Endothelial cell of umbilical vein (primary cell): ENCODE measurements at regions not wholly inside any gene's neighbourhood (a gene's known extent, or its start where the extent isn't known, plus 50 kb on each side); places are given as distances from the start of the nearest gene placed in this dataset.

ENCODE experiments used
- BruUV-seq: library from RNA; stranded (reverse); fragments of 400-500 nt; replicated peaks from 2 replicates; lab custom pipeline; 2021; lab: Mats Ljungman, UMichigan
- CTCF ChIA-PET: fragments of 300-600, 350-600 bp; sonication (Branson Sonifier 250); formaldehyde crosslinking; loops from one replicate; lab custom pipeline; 2021; ENCODE audit warnings: antibody characterized with exemption, inconsistent platforms; lab: Charles Lee
- POLR2A ChIA-PET: fragments of 300-600, 350-600 bp; sonication (Branson Sonifier 250); formaldehyde crosslinking; loops from one replicate; lab custom pipeline; 2021; ENCODE audit warnings: antibody characterized with exemption, inconsistent platforms; lab: Charles Lee
- DNase-seq: peaks from one replicate; pipeline ENCODE4 v3.0.0-alpha.2; 2011; ENCODE audit warnings: low read depth, low spot score
- FAIRE-seq: peaks from 2 replicates; lab custom pipeline; 2011; peaks lifted over from hg19 to GRCh38; lab: Jason Lieb, UNC
- H2AFZ ChIP-seq: 2 replicates; pipeline ENCODE4 v1.6.0; 2012; ENCODE audit warnings: low read depth, low read length, control low read depth, inconsistent platforms
- H3K27ac ChIP-seq: 2 replicates; pipeline ENCODE4 v1.5.1; 2011; ENCODE audit warnings: low read depth, mild to moderate bottlenecking, control low read depth, low read length, moderate library complexity; ENCODE audit not compliant: insufficient read depth
- H3K27me3 ChIP-seq, 2 experiments: 2 replicates each; pipeline versions ENCODE4 v1.6.0 to v1.6.1; 2011; ENCODE audit warnings: low read length in 2 of 2, mixed read lengths in 1 of 2; ENCODE audit not compliant: control insufficient read depth in 2 of 2, insufficient read depth in 2 of 2
- H3K36me3 ChIP-seq, 2 experiments: 2 replicates in 1 of 2; 3 replicates in 1 of 2; pipeline ENCODE4 v1.5.1; 2011; ENCODE audit warnings: low read length in 2 of 2, mild to moderate bottlenecking in 1 of 2, moderate library complexity in 1 of 2; ENCODE audit not compliant: control insufficient read depth in 2 of 2, insufficient read depth in 2 of 2; ENCODE audit errors: extremely low read depth in 1 of 2
- H3K4me1 ChIP-seq: 3 replicates; pipeline ENCODE4 v1.5.1; 2011; ENCODE audit warnings: mild to moderate bottlenecking, low read length; ENCODE audit not compliant: control insufficient read depth, insufficient read depth; ENCODE audit errors: extremely low read depth
- H3K4me2 ChIP-seq: 2 replicates; pipeline ENCODE4 v1.6.1; 2011; ENCODE audit warnings: low read length, control low read depth, mixed read lengths; ENCODE audit not compliant: insufficient read depth
- H3K4me3 ChIP-seq, 3 experiments: fragments of 200-600 bp in 1 of 3; sonication (generic), shearing (Covaris generic) in 1 of 3; replicated peaks in 1 of 3; 2 replicates each; pipeline ENCODE4 v1.5.1; 2011 to 2016; ENCODE audit warnings: control low read depth in 3 of 3, low read length in 3 of 3, mild to moderate bottlenecking in 2 of 3, inconsistent platforms in 1 of 3, low read depth in 1 of 3, moderate library complexity in 1 of 3; ENCODE audit not compliant: insufficient read depth in 1 of 3
- H3K79me2 ChIP-seq: 2 replicates; pipeline ENCODE4 v1.6.0; 2012; ENCODE audit warnings: low read length, inconsistent platforms; ENCODE audit not compliant: control insufficient read depth, insufficient read depth
- H3K9ac ChIP-seq: replicated peaks from 2 replicates; pipeline ENCODE3; 2011; ENCODE audit warnings: low read length, control low read depth; ENCODE audit not compliant: insufficient read depth; ENCODE audit errors: extremely low read depth
- H3K9me1 ChIP-seq: replicated peaks from 3 replicates; pipeline ENCODE4 v1.6.0; 2011; ENCODE audit warnings: mild to moderate bottlenecking, low read length; ENCODE audit not compliant: control insufficient read depth, insufficient read depth; ENCODE audit errors: extremely low read depth
- H3K9me3 ChIP-seq: replicated peaks from 2 replicates; pipeline ENCODE4 v1.5.1; 2012; ENCODE audit warnings: low read length, inconsistent platforms; ENCODE audit not compliant: control insufficient read depth, insufficient read depth
- H4K20me1 ChIP-seq: replicated peaks from 2 replicates; pipeline ENCODE3; 2011; ENCODE audit warnings: mild to moderate bottlenecking, low read length; ENCODE audit not compliant: control insufficient read depth, insufficient read depth; ENCODE audit errors: extremely low read depth
- EZH2 ChIP-seq: IDR thresholded peaks from 2 replicates; pipeline ENCODE4 v1.6.1; 2012; ENCODE audit warnings: borderline replicate concordance, low read depth, mild to moderate bottlenecking, moderate library complexity, low read length, inconsistent platforms; ENCODE audit not compliant: severe bottlenecking
- FOS ChIP-seq: IDR thresholded peaks from 2 replicates; pipeline ENCODE4 v1.6.1; 2011; ENCODE audit warnings: mild to moderate bottlenecking, low read length, moderate library complexity, borderline replicate concordance; ENCODE audit not compliant: insufficient read depth
- GATA2 ChIP-seq: IDR thresholded peaks from 2 replicates; pipeline ENCODE4 v1.7.0; 2011; ENCODE audit warnings: low read depth, mild to moderate bottlenecking, moderate library complexity, mixed read lengths, low read length; ENCODE audit not compliant: insufficient read length, insufficient read depth
- JUN ChIP-seq: IDR thresholded peaks from 2 replicates; pipeline ENCODE4 v1.6.1; 2011; ENCODE audit warnings: borderline replicate concordance, low read depth; ENCODE audit not compliant: insufficient read length, insufficient read depth
- MYC ChIP-seq: IDR thresholded peaks from one replicate; pipeline ENCODE4 v1.6.1; 2011; ENCODE audit warnings: mild to moderate bottlenecking, low read depth, low read length
- POLR2A ChIP-seq: IDR thresholded peaks from 2 replicates; pipeline ENCODE4 v1.6.1; 2012; ENCODE audit warnings: low read depth, mild to moderate bottlenecking, control low read depth, low read length
- POLR2AphosphoS5 ChIP-seq: IDR thresholded peaks from 2 replicates; pipeline ENCODE4 v1.6.1; 2012; ENCODE audit warnings: low read depth, mild to moderate bottlenecking, control low read depth, low read length, moderate library complexity; ENCODE audit not compliant: insufficient read depth
- dilution Hi-C: fragments of 300-500 bp; cut with MboI; formaldehyde crosslinking; loops from one replicate; pipeline ENCODE4 v1.15.0; 2019; ENCODE audit warnings: low sequenced_read_pairs; ENCODE audit not compliant: extremely low pct_ligation_motif_present
- intact Hi-C: fragments of 100-400 bp; cut with micrococcal nuclease; formaldehyde crosslinking; loops from one replicate; pipeline ENCODE4 v1.10.0; 2022
- TF ChIP-seq, protein P1 (sequence below), 2 donors: IDR thresholded peaks; 1 replicate in 1 of 2; 2 replicates in 1 of 2; pipeline ENCODE4 v1.5.1; 2011; ENCODE audit warnings: low read length in 2 of 2, mild to moderate bottlenecking in 2 of 2, moderate library complexity in 2 of 2, control low read depth in 1 of 2, inconsistent platforms in 1 of 2, low read depth in 1 of 2; ENCODE audit not compliant: insufficient read depth in 1 of 2; ENCODE audit errors: extremely low read depth in 1 of 2
- TF ChIP-seq, protein P2 (sequence below): IDR thresholded peaks from 2 replicates; pipeline ENCODE4 v1.6.1; 2011; ENCODE audit not compliant: insufficient read depth, insufficient read length

DNA sequence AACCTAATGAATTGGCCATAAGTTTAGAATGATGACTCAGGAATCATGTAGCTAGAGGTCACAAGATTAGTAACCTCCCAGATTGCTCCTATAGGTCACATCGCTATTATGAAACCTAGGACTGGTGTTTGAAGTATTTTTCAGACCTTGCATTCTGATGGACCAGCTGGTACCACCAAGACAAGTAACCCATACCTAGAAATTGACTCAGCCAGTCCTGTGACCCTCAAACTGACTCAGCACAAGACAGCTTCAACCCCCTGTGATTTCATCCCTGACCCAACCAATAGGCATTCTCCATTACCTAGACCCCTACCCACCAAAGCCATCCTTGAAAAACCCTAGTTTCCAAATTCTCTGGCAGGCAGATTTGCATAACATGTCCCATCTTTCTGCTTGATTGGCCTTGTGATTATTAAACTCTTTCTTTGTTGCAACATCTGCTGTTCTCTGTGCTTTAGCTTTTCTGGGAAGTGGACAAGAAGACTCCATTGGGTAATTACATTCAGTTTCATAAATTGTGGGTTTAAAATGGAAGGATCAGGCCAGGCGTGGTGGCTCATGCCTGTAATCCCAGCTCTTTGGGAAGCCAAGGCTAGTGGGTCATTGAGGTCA lies 254.9 kb downstream of the IRS1 start:
- Histone ChIP-seq H4K20me1 (no peaks in the 10 kb centered on the region), H3K9ac (no peak overlapping the region), H3K36me3 (no peaks in the 10 kb centered on the region), H3K4me3 (no peak overlapping the region), H2AFZ (no peak overlapping the region), H3K4me1 (no peaks in the 10 kb centered on the region), H3K4me2 (no peak overlapping the region), H3K9me1 (no peaks in the 10 kb centered on the region), H3K9me3 (peaks cover 3% of the 10 kb centered on the region), H3K27me3 (no peaks in the 10 kb centered on the region), H3K27ac (no peak overlapping the region), H3K79me2 (no peaks in the 10 kb centered on the region)
- TF ChIP-seq FOS (no peak), MYC (no peak), JUN (no peak), GATA2 (no peak), POLR2AphosphoS5 (no peak), EZH2 (no peak), POLR2A (no peak)
- TF ChIP-seq, protein P1, sequence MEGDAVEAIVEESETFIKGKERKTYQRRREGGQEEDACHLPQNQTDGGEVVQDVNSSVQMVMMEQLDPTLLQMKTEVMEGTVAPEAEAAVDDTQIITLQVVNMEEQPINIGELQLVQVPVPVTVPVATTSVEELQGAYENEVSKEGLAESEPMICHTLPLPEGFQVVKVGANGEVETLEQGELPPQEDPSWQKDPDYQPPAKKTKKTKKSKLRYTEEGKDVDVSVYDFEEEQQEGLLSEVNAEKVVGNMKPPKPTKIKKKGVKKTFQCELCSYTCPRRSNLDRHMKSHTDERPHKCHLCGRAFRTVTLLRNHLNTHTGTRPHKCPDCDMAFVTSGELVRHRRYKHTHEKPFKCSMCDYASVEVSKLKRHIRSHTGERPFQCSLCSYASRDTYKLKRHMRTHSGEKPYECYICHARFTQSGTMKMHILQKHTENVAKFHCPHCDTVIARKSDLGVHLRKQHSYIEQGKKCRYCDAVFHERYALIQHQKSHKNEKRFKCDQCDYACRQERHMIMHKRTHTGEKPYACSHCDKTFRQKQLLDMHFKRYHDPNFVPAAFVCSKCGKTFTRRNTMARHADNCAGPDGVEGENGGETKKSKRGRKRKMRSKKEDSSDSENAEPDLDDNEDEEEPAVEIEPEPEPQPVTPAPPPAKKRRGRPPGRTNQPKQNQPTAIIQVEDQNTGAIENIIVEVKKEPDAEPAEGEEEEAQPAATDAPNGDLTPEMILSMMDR (IDR thresholded peaks at IDR 0.05; ENCODE audit: extremely low read depth in 1 of 2, insufficient read depth in 1 of 2, low read depth in 1 of 2, low read length in 2 of 2): no peak
- TF ChIP-seq, protein P2, sequence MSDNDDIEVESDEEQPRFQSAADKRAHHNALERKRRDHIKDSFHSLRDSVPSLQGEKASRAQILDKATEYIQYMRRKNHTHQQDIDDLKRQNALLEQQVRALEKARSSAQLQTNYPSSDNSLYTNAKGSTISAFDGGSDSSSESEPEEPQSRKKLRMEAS: no peak
- FAIRE-seq: no peak
- POLR2A ChIA-PET: no interaction called here
- DNase-seq: no peak
- BruUV-seq: no TSS peak
- CTCF ChIA-PET: no interaction called here
- intact Hi-C loops (no loop called here), dilution Hi-C loops (no loop called here)
